ENCODE measurements at regions not wholly inside any gene's neighbourhood (a gene's known extent, or its start where the extent isn't known, plus 50 kb on each side); places are given as distances from the start of the nearest gene placed in this dataset.

DNA sequence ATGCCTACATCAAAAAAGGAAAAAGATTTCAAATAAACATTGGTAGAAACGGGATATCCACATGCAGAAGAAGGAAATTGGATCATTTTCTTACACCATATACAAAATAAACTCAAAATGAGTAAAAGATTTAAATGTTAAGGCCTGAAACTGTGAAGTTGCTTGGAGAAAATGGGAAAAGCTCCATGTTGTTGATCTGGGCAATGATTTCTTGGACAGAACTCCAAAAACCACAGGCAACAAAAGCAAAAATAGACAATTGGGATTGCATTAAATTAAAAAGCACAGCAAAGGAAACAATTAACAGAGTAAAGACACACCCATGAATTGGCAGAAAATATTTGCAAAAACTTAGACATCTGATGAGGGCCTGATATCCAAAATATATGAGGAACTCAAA lies 105.2 kb upstream of the APP start:
- no peak overlapping the region for H3K27ac ChIP-seq (ENCODE audit: low read depth, low read length, poor library complexity, severe bottlenecking)
- H3K4me1 ChIP-seq (ENCODE audit: insufficient read depth, low read length, poor library complexity, severe bottlenecking) = no peaks in the 10 kb centered on the region
- H3K4me2 ChIP-seq (ENCODE audit: low read length) = no peak overlapping the region
- TF ChIP-seq, protein P1, sequence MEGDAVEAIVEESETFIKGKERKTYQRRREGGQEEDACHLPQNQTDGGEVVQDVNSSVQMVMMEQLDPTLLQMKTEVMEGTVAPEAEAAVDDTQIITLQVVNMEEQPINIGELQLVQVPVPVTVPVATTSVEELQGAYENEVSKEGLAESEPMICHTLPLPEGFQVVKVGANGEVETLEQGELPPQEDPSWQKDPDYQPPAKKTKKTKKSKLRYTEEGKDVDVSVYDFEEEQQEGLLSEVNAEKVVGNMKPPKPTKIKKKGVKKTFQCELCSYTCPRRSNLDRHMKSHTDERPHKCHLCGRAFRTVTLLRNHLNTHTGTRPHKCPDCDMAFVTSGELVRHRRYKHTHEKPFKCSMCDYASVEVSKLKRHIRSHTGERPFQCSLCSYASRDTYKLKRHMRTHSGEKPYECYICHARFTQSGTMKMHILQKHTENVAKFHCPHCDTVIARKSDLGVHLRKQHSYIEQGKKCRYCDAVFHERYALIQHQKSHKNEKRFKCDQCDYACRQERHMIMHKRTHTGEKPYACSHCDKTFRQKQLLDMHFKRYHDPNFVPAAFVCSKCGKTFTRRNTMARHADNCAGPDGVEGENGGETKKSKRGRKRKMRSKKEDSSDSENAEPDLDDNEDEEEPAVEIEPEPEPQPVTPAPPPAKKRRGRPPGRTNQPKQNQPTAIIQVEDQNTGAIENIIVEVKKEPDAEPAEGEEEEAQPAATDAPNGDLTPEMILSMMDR (conservative IDR thresholded peaks at IDR 0.05; ENCODE audit: low read length) = no peak
- no peak for TF ChIP-seq EZH2phosphoT487 (IDR thresholded peaks at IDR 0.05; ENCODE audit: borderline replicate concordance, low read depth, low read length)
- no peaks in the 10 kb centered on the region for H3K36me3 ChIP-seq (ENCODE audit: insufficient read depth, low read length)
- CTCF ChIA-PET (ENCODE audit: unreplicated experiment) = no interaction called here
- H3K79me2 ChIP-seq (ENCODE audit: insufficient read depth, low read depth, low read length) = no peaks in the 10 kb centered on the region
- intact Hi-C loops (cut with micrococcal nuclease; ENCODE audit: unreplicated experiment) = no loop called here
- no peaks in the 10 kb centered on the region for H4K20me1 ChIP-seq (ENCODE audit: insufficient read depth, low read length)
- no peak overlapping the region for H3K4me3 ChIP-seq (ENCODE audit: low read depth, low read length, poor library complexity, severe bottlenecking)
- H2AFZ ChIP-seq (ENCODE audit: low read length) = no peak overlapping the region
- H3K9me2 ChIP-seq (ENCODE audit: insufficient read depth, low read length) = no peaks in the 10 kb centered on the region
- POLR2A ChIA-PET = no interaction called here
- BruUV-seq (replicated peaks) = no TSS peak
- DNase-seq (ENCODE audit: low spot score) = no peak
- H3K9me3 ChIP-seq (ENCODE audit: low read length) = peaks cover 15% of the 10 kb centered on the region; the same call in 1 of the 2 replicates

DNA sequence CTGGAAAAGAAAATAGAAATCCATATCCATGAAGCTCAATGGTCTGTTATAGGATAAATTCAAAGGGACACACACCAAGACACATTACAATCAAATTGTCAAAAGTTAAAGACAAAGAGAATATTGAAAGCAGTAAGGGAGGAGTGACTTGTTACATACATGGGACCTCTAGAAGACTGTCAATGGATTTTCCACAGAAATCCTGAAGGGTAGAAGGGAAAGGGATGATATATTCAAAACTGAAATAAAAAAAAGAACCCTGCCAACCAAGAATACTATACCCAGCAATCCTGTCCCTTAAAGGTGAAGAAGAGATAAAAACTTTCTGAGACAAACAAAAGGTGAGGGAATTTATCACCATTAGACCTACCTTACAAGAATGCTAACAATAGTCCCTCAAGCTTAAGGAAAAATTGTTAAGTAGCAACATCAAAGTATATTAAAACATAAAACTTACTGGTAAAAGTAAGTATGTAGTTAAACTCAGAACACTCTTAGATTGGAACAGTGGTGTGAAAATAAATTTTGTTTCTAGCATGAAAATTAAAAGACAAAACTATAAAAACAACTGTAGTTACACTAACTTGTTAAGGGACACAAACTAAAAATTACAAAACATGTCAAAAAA lies 103.2 kb upstream of the APP start:
- TF ChIP-seq EZH2phosphoT487 (IDR thresholded peaks at IDR 0.05; ENCODE audit: borderline replicate concordance, low read depth, low read length) = no peak
- TF ChIP-seq, protein P1 (conservative IDR thresholded peaks at IDR 0.05; ENCODE audit: low read length) = no peak

DNA sequence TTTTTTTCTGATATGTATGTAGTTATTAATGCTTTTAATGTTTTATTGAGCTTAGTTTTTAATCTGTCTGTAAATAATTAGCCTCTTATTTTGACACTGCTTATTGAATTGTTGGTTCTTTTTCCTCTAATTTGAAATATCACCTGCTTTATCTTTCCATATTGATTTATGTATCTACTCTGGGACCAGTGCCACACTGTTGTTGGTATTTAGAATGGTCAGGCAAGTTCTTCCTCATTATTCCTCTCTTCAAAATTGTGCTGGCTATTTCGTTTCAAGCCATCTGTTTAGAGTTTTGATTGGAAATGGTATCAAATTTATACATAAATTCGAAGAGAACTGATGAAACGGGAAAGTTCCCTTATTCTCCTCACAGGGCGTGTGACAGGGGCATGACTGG lies 96.8 kb upstream of the APP start:
- BruUV-seq (replicated peaks) = no TSS peak
- POLR2A ChIA-PET = interaction anchor here (1.0 to 1.3 kb wide), 2 partner anchors 9 to 45 kb away, joined by 3 to 4 read pairs; no protein-coding TSS in a partner anchor

More for the DNA sequence above, 103.2 kb upstream of the APP start:
- BruUV-seq (replicated peaks) = no TSS peak
- H3K4me2 ChIP-seq (ENCODE audit: low read length) = no peak overlapping the region
- CTCF ChIA-PET (ENCODE audit: unreplicated experiment) = no interaction called here
- no peaks in the 10 kb centered on the region for H4K20me1 ChIP-seq (ENCODE audit: insufficient read depth, low read length)
- intact Hi-C loops (cut with micrococcal nuclease; ENCODE audit: unreplicated experiment) = no loop called here
- H3K79me2 ChIP-seq (ENCODE audit: insufficient read depth, low read depth, low read length) = no peaks in the 10 kb centered on the region
- no peak for DNase-seq (ENCODE audit: low spot score)
- no peaks in the 10 kb centered on the region for H3K36me3 ChIP-seq (ENCODE audit: insufficient read depth, low read length)
- H3K27ac ChIP-seq (ENCODE audit: low read depth, low read length, poor library complexity, severe bottlenecking) = no peak overlapping the region
- H2AFZ ChIP-seq (ENCODE audit: low read length) = no peak overlapping the region
- POLR2A ChIA-PET = no interaction called here
- H3K9me2 ChIP-seq (ENCODE audit: insufficient read depth, low read length) = no peaks in the 10 kb centered on the region
- H3K4me1 ChIP-seq (ENCODE audit: insufficient read depth, low read length, poor library complexity, severe bottlenecking) = no peaks in the 10 kb centered on the region
- H3K9me3 ChIP-seq (ENCODE audit: low read length) = peaks cover 15% of the 10 kb centered on the region; the same call in 1 of the 2 replicates
- no peak overlapping the region for H3K4me3 ChIP-seq (ENCODE audit: low read depth, low read length, poor library complexity, severe bottlenecking)

More for the DNA sequence above, 96.8 kb upstream of the APP start:
- CTCF ChIA-PET (ENCODE audit: unreplicated experiment) = no interaction called here
- Histone ChIP-seq H3K36me3 (ENCODE audit: insufficient read depth, low read length) (no peaks in the 10 kb centered on the region), H3K9me3 (ENCODE audit: low read length) (no peaks in the 10 kb centered on the region), H3K79me2 (ENCODE audit: insufficient read depth, low read depth, low read length) (no peaks in the 10 kb centered on the region), H3K4me3 (ENCODE audit: low read depth, low read length, poor library complexity, severe bottlenecking) (no peak overlapping the region), H2AFZ (ENCODE audit: low read length) (no peak overlapping the region), H3K9me2 (ENCODE audit: insufficient read depth, low read length) (no peaks in the 10 kb centered on the region), H3K4me1 (ENCODE audit: insufficient read depth, low read length, poor library complexity, severe bottlenecking) (no peaks in the 10 kb centered on the region), H3K4me2 (ENCODE audit: low read length) (no peak overlapping the region), H4K20me1 (ENCODE audit: insufficient read depth, low read length) (no peaks in the 10 kb centered on the region), H3K27ac (ENCODE audit: low read depth, low read length, poor library complexity, severe bottlenecking) (no peak overlapping the region)
- intact Hi-C loops (cut with micrococcal nuclease; ENCODE audit: unreplicated experiment) = no loop called here
- DNase-seq (ENCODE audit: low spot score) = no peak
- TF ChIP-seq EZH2phosphoT487 (IDR thresholded peaks at IDR 0.05; ENCODE audit: borderline replicate concordance, low read depth, low read length) = no peak
- TF ChIP-seq, protein P1 (conservative IDR thresholded peaks at IDR 0.05; ENCODE audit: low read length) = no peak
